ENCODE measurements at regions not wholly inside any gene's neighbourhood (a gene's known extent, or its start where the extent isn't known, plus 50 kb on each side); places are given as distances from the start of the nearest gene placed in this dataset.
"Not testable (repeated sequence)": the region's sequence is repeated elsewhere in the genome, so short reads cannot be mapped to it uniquely, and the experiment has no call there.

GRCh38 chr15:77896147-77897112 is 181.1 kb downstream of the TBC1D2B start:
- not testable (repeated sequence) for DNase-seq (ENCODE audit: low spot score)

GRCh38 chr15:77895742-77896141 is 181.8 kb downstream of the TBC1D2B start:
- no peak for DNase-seq (ENCODE audit: low spot score)

- DNase-seq (ENCODE audit: low spot score): not testable (repeated sequence)
Measured at GRCh38 chr15:77895145-77895544, 182.4 kb downstream of the TBC1D2B start.

GRCh38 chr15:77893671-77894640 is 183.6 kb downstream of the TBC1D2B start:
- not testable (repeated sequence) for DNase-seq (ENCODE audit: low spot score)

GRCh38 chr15:77893246-77893645 is 184.3 kb downstream of the TBC1D2B start:
- DNase-seq (ENCODE audit: low spot score): not testable (repeated sequence)

- DNase-seq (ENCODE audit: low spot score): no peak
Measured at GRCh38 chr15:77892335-77892734, 185.2 kb downstream of the TBC1D2B start.

GRCh38 chr15:77891862-77892261 is 185.6 kb downstream of the TBC1D2B start:
- DNase-seq (ENCODE audit: low spot score): not testable (repeated sequence)

GRCh38 chr15:77890911-77891801 is 186.4 kb downstream of the TBC1D2B start:
- not testable (repeated sequence) for DNase-seq (ENCODE audit: low spot score)

GRCh38 chr15:77889828-77890725 is 187.4 kb downstream of the TBC1D2B start:
- DNase-seq (ENCODE audit: low spot score): not testable (repeated sequence)

GRCh38 chr15:77889009-77889806 is 188.3 kb downstream of the TBC1D2B start:
- DNase-seq (ENCODE audit: low spot score): no peak

- not testable (repeated sequence) for DNase-seq (ENCODE audit: low spot score)
Measured at GRCh38 chr15:77887563-77888429, 189.7 kb downstream of the TBC1D2B start.

GRCh38 chr15:77886805-77887448 is 190.6 kb downstream of the TBC1D2B start:
- no peak for DNase-seq (ENCODE audit: low spot score)

- not testable (repeated sequence) for DNase-seq (ENCODE audit: low spot score)
Measured at GRCh38 chr15:77885877-77886500, 191.5 kb downstream of the TBC1D2B start.

- not testable (repeated sequence) for DNase-seq (ENCODE audit: low spot score)
Measured at GRCh38 chr15:77883012-77883411, 194.5 kb downstream of the TBC1D2B start.

- no peak for DNase-seq (ENCODE audit: low spot score)
Measured at GRCh38 chr15:77881950-77882349, 195.6 kb downstream of the TBC1D2B start.

GRCh38 chr15:77881535-77881934 is 196.0 kb downstream of the TBC1D2B start:
- DNase-seq (ENCODE audit: low spot score): not testable (repeated sequence)

- DNase-seq (ENCODE audit: low spot score): not testable (repeated sequence)
Measured at GRCh38 chr15:77879466-77879865, 198.0 kb downstream of the TBC1D2B start.
